Right lobe of liver (tissue), 6 donors: ENCODE measurements at regions not wholly inside any gene's neighbourhood (a gene's known extent, or its start where the extent isn't known, plus 50 kb on each side); places are given as distances from the start of the nearest gene placed in this dataset.

Source experiments
- ATAC-seq, 4 donors: fragments of 200-7000 bp; cut with Tn5 transposase; one replicate each; pipeline ENCODE4 v1.9.1; 2020; ENCODE audit warnings: mild to moderate bottlenecking in 4 of 4, moderate library complexity in 4 of 4
- DNase-seq, 3 donors: peaks; one replicate each; pipeline ENCODE4 v3.0.0-alpha.2; 2020
- H3K27ac ChIP-seq, 3 donors: fragments of 200-600 bp; one replicate each; pipeline ENCODE4 v1.8.0; 2022
- H3K27me3 ChIP-seq, 2 donors: fragments of 200-600 bp; one replicate each; pipeline ENCODE4 v1.8.0; 2022
- H3K36me3 ChIP-seq, 4 donors: fragments of 200-600 bp; sonication (generic) in 1 of 4; one replicate each; pipeline versions ENCODE4 v1.5.1 to v1.8.0; 2017 to 2022; ENCODE audit warnings: control low read depth in 1 of 4
- H3K4me1 ChIP-seq, 4 donors: fragments of 200-600 bp; sonication (generic) in 1 of 4; one replicate each; pipeline versions ENCODE4 v1.5.1 to v1.8.0; 2017 to 2022; ENCODE audit warnings: control low read depth in 1 of 4
- H3K4me3 ChIP-seq, 3 donors: fragments of 200-600 bp; one replicate each; pipeline ENCODE4 v1.8.0; 2022
- H3K9me3 ChIP-seq, 4 donors: fragments of 200-600 bp; sonication (generic) in 1 of 4; one replicate each; pipeline versions ENCODE4 v1.5.1 to v1.8.0; 2017 to 2022; ENCODE audit warnings: control low read depth in 1 of 4
- CTCF ChIP-seq, 4 donors: fragments of 200-600 bp in 3 of 4; fragments of 450-650 bp in 1 of 4; IDR thresholded peaks; one replicate each; pipeline versions ENCODE4 v1.5.1 to v1.8.0; 2016 to 2022; ENCODE audit warnings: antibody characterized with exemption in 4 of 4, mild to moderate bottlenecking in 2 of 4
- POLR2A ChIP-seq: fragments of 450-650 bp; IDR thresholded peaks from one replicate; pipeline ENCODE4 v1.6.1; 2017; ENCODE audit warnings: antibody characterized with exemption, mild to moderate bottlenecking
- WGBS: methylation state at CpG from one replicate; pipeline ENCODE4 v1.1.6; 2018; ENCODE audit warnings: low coverage, low lambda C conversion rate; ENCODE audit not compliant: insufficient coverage; ENCODE audit errors: missing lambda C conversion rate; 5-methylcytosine and 5-hydroxymethylcytosine counted together
- intact Hi-C, 2 donors: fragments of 100-400 bp; cut with DNase I; formaldehyde crosslinking; loops; one replicate each; pipeline versions ENCODE4 v1.11.2 to v1.14.1; 2022
- donor health status: DM: no; HTN: yes; CAD: no.
- donor health status: DM: no; HTN: no; CAD: no.
- donor health status: DM: no; HTN: no; CAD: no.
- donor health status: DM: no; HTN: yes; CAD: no.
- donor health status: DM: no; HTN: yes; CAD: no.

- DNase-seq: no peak
- TF ChIP-seq POLR2A: no peak
- no peak for TF ChIP-seq CTCF (IDR thresholded peaks at IDR 0.05)
- intact Hi-C loops: no loop called here
- H3K27ac ChIP-seq: no peak overlapping the region
- H3K27me3 ChIP-seq: no peaks in the 10 kb centered on the region
- no CpG with 5 or more reads among the region's 1 CpG for WGBS
- no peaks in the 10 kb centered on the region for H3K9me3 ChIP-seq
- ATAC-seq: no peak
- no peaks in the 10 kb centered on the region for H3K4me1 ChIP-seq
- no peak overlapping the region for H3K4me3 ChIP-seq
- H3K36me3 ChIP-seq: no peaks in the 10 kb centered on the region
Observed at GRCh38 chr1:115428676-115429075, 90.6 kb upstream of the NGF start.

DNA sequence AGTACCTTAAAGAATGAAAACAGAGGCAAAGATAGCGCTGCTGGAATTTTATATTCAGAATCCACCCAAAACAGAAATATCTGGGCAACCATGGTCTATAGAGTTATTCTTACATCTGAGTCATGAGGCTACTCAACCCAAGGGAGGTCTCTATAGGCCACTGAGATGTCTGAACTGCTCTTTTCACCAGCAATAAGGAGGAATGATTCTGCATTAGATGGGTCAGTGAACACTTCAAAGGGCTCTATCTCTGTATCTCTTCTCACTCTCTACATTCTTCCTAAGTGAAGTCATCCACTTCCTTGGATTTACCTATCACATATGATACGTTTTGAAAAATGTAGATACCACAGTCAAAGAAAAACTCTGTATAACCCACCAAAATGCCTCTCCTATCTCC is 90.2 kb upstream of the NGF start:
- H3K4me1 ChIP-seq: no peaks in the 10 kb centered on the region
- no peak overlapping the region for H3K4me3 ChIP-seq
- DNase-seq: no peak
- H3K27ac ChIP-seq: no peak overlapping the region
- intact Hi-C loops: no loop called here
- WGBS: 63% methylated on average over 2 of the region's 2 CpGs
- ATAC-seq: no peak
- H3K36me3 ChIP-seq: no peaks in the 10 kb centered on the region
- no peaks in the 10 kb centered on the region for H3K27me3 ChIP-seq
- no peaks in the 10 kb centered on the region for H3K9me3 ChIP-seq
- TF ChIP-seq POLR2A (no peak), CTCF (IDR thresholded peaks at IDR 0.05) (no peak)

DNA sequence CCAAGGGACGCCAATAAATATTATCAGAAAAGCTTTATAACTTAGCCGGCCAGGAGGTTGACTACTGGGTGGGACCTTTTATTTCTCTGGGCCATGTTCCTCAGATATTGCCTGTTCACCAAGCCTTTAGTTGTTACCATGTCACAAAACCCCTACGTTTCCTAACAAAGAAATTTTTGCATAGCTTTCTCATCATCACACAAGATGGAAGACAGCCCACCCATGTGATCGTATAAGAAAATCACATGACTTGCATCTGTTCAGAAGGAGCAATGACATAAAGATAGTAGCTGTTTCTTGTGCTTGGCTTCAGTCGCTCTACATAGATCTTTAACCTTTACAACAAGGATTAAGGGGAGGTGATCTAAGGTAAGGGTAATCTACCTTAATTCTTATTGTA is 88.9 kb upstream of the NGF start:
- ATAC-seq (no peak), DNase-seq (no peak)
- Histone ChIP-seq H3K36me3 (no peaks in the 10 kb centered on the region), H3K27ac (no peak overlapping the region), H3K27me3 (no peaks in the 10 kb centered on the region), H3K4me1 (no peaks in the 10 kb centered on the region), H3K9me3 (no peaks in the 10 kb centered on the region), H3K4me3 (no peak overlapping the region)
- intact Hi-C loops: no loop called here
- WGBS: 68% methylated on average over 5 of the region's 5 CpGs
- TF ChIP-seq CTCF (IDR thresholded peaks at IDR 0.05) (no peak), POLR2A (no peak)

DNA sequence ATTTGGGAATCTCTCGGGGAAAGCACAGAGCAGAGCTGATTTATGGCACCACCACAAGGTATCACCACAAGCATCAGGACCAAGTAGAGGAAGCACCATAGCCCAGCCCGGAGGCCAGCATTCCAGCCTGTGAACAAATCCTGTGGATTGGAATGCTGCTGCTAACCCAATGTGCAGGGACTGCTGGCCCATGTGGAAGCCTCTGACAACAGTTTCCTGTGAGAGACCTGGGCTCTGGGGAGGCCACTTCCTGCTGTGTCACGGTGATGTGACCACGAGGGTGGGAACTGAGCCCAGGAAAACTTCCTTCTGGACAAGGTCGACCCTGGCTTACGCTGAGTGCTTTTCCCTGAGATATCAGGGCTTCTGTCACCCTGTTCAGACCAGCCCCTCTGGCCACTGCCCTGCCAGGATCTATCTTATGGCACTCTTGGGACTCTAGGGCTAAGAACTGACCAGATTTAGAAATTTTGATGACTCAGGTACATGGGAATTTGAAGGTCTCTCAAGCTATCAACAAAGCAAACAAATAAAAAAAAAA is 88.3 kb upstream of the NGF start:
- no peaks in the 10 kb centered on the region for H3K36me3 ChIP-seq
- H3K27ac ChIP-seq: no peak overlapping the region
- intact Hi-C loops: no loop called here
- no peaks in the 10 kb centered on the region for H3K9me3 ChIP-seq
- peak; percentile 36 to 79 (median 68) for ATAC-seq
- TF ChIP-seq POLR2A: no peak
- no peak for TF ChIP-seq CTCF (IDR thresholded peaks at IDR 0.05)
- no peak overlapping the region for H3K4me3 ChIP-seq
- H3K27me3 ChIP-seq: no peaks in the 10 kb centered on the region
- H3K4me1 ChIP-seq: no peaks in the 10 kb centered on the region
- peak in 2 of 3 donors; percentile 28 to 53 for DNase-seq
- WGBS: 22% methylated on average over 5 of the region's 6 CpGs

- 52% methylated on average over 5 of the region's 5 CpGs for WGBS
- no peaks in the 10 kb centered on the region for H3K27me3 ChIP-seq
- intact Hi-C loops: no loop called here
Observed at GRCh38 chr1:115425442-115425841, 87.4 kb upstream of the NGF start.

More at GRCh38 chr1:115425442-115425841, 87.4 kb upstream of the NGF start:
- no peak for ATAC-seq
- no peak overlapping the region for H3K27ac ChIP-seq
- H3K4me3 ChIP-seq: no peak overlapping the region
- no peaks in the 10 kb centered on the region for H3K4me1 ChIP-seq
- TF ChIP-seq CTCF (IDR thresholded peaks at IDR 0.05): no peak
- TF ChIP-seq POLR2A: no peak
- H3K36me3 ChIP-seq: no peaks in the 10 kb centered on the region
- no peak for DNase-seq
- no peaks in the 10 kb centered on the region for H3K9me3 ChIP-seq
